Head of caudate nucleus (tissue), 42 donors: ENCODE measurements at regions not wholly inside any gene's neighbourhood (a gene's known extent, or its start where the extent isn't known, plus 50 kb on each side); places are given as distances from the start of the nearest gene placed in this dataset.
"Not testable (repeated sequence)": the region's sequence is repeated elsewhere in the genome, so short reads cannot be mapped to it uniquely, and the experiment has no call there.

Experiments used
- DNase-seq, 42 donors: peaks; one replicate each; pipeline versions ENCODE4 v3.0.0 to v3.0.0-alpha.2; 2020 to 2021; ENCODE audit warnings: mixed read lengths in 7 of 42
- intact Hi-C: fragments of 100-400 bp; cut with DNase I; formaldehyde crosslinking; loops from one replicate; pipeline ENCODE4 v1.15.0; 2022

DNA sequence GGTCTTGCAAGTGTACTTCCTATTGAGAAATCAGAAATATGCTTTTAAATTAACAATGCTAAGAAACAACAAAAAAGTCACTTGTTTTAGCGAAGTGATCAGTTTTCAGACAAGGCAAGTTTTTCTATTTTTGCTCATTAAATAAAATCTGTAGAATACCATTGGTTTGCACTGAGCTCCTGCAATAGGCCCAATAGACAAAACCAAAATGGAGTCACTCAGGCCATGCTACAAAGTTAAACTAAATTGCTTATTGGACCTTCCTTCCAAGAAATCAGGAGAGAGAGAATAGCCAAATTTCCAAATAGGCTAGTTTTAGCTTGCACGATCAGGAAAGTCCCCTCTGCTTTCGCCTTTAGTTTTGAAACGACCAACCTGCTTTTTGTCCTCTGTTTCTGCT is 73.4 kb upstream of the SLC13A1 start:
- no peak for DNase-seq
- intact Hi-C loops = no loop called here

GRCh38 chr7:123271856-123272255 is 72.1 kb upstream of the SLC13A1 start:
- no peak for DNase-seq
- intact Hi-C loops = no loop called here

DNA sequence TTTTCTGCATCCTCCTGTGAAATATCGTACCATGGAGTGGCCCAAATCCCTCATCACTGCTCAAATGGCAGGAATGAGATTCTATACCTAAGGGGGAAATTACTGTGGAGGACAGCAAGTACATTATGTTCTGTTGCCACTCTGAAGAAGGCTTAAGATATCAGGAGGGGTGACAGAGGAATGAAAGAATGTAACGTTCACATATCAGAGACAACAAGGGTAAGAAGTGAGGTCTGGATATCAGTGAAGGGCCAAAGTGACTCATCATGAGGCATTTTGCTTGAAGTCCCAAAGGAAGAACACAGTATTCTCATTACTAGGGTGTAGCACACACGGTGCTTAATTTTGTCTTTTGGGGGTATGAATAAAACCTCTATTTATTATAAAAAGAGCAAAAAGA is 71.5 kb upstream of the SLC13A1 start:
- no peak for DNase-seq

DNA sequence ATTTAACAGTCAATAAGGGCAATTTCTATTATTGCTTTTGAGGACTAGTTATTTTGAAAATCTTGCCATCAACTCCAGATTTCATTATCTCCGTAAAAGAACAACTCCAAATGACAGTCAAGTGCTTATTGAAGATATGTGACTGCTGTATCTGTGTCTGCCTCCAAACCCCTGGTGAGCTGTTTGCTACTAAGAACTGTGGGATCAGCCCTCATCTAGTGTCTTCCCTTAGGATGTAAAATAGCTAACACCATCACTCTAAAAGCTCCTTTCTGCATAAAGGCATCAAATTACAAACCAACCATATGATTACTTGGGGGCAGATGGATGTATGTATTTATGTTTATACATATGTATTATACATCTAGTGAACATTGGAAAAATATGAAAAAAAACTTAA is 70.8 kb upstream of the SLC13A1 start:
- intact Hi-C loops = no loop called here
- no peak for DNase-seq

More for the DNA sequence above, 71.5 kb upstream of the SLC13A1 start:
- intact Hi-C loops = no loop called here

- no peak for DNase-seq
- intact Hi-C loops = no loop called here
Measured at GRCh38 chr7:123265853-123266252, 66.1 kb upstream of the SLC13A1 start.

GRCh38 chr7:123264820-123265219 is 65.1 kb upstream of the SLC13A1 start:
- DNase-seq, intact Hi-C loops: not testable (repeated sequence)

DNA sequence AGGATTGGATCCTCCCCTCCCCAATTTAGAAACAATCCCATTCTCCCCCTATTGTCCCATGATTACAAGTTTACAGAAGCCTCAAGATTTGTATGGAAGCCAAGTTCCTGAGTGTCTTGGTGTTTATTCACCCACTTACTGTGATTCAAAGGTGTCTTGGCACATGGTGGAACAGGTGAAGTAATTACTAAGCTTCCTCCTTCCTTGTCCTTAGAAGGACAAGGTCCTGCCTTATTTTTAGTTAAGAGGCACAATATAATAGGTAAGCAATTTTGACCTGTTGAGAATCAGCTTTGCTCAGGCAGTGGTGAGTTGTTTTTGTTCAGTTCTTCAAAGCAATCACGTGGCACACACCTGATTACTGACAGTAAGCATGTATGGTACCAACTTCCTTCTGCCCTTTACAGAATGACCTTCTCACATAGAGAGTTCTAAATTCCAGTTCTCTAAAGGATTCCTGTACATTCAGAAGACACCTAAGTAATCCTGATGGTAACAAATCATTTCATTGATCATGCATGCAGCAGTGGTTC is 60.7 kb upstream of the SLC13A1 start:
- DNase-seq = no peak
- intact Hi-C loops = no loop called here

GRCh38 chr7:123259759-123260158 is 60.0 kb upstream of the SLC13A1 start:
- intact Hi-C loops = no loop called here
- DNase-seq = no peak
